ENCODE measurements at regions not wholly inside any gene's neighbourhood (a gene's known extent, or its start where the extent isn't known, plus 50 kb on each side); places are given as distances from the start of the nearest gene placed in this dataset.

- TF ChIP-seq ZNF24 (IDR thresholded peaks at IDR 0.05) (no peak), ZNF431 (CRISPR knock-in tag; IDR thresholded peaks at IDR 0.05; ENCODE audit: borderline replicate concordance, low read depth) (peak; percentile 83; the same call in 1 of the 2 replicates), TEAD3 (CRISPR knock-in tag; optimal IDR thresholded peaks at IDR 0.05; ENCODE audit: borderline replicate concordance) (peak; percentile 70), ZFP36L1 (CRISPR knock-in tag; IDR thresholded peaks at IDR 0.05) (peak; percentile 61; the same call in 1 of the 2 replicates), ZNF629 (CRISPR knock-in tag; conservative IDR thresholded peaks at IDR 0.05) (peak; percentile 60; the same call in 1 of the 2 replicates), ZNF577 (CRISPR knock-in tag; IDR thresholded peaks at IDR 0.05; ENCODE audit: borderline replicate concordance, low read depth) (no peak), GTF3A (CRISPR knock-in tag; conservative IDR thresholded peaks at IDR 0.05) (no peak), GATA4 (IDR thresholded peaks at IDR 0.05; ENCODE audit: borderline replicate concordance, low read depth) (no peak), REPIN1 (CRISPR knock-in tag; IDR thresholded peaks at IDR 0.05; ENCODE audit: borderline replicate concordance, low read depth) (peak; percentile 79; the same call in 1 of the 2 replicates), PCBP2 (optimal IDR thresholded peaks at IDR 0.05; ENCODE audit: low read depth, low read length, poor library complexity, severe bottlenecking) (no peak), PPARG (CRISPR knock-in tag; conservative IDR thresholded peaks at IDR 0.05) (peak; percentile 77), NCOR1 (IDR thresholded peaks at IDR 0.05; ENCODE audit: borderline replicate concordance, low read length) (peak; percentile 83; the same call in 1 of the 2 replicates), PRDM4 (CRISPR knock-in tag; IDR thresholded peaks at IDR 0.05; ENCODE audit: borderline replicate concordance) (no peak), REL (CRISPR knock-in tag; conservative IDR thresholded peaks at IDR 0.05) (no peak), ARID3A (IDR thresholded peaks at IDR 0.05; ENCODE audit: low read depth, low read length) (0 out of 2 replicates have a peak, but pooled peaks have one; percentile 24), ZNF235 (CRISPR knock-in tag; IDR thresholded peaks at IDR 0.05; ENCODE audit: borderline replicate concordance) (no peak), SSRP1 (CRISPR knock-in tag; IDR thresholded peaks at IDR 0.05) (no peak), POLR2G (IDR thresholded peaks at IDR 0.05; ENCODE audit: low read depth, low read length) (peak; percentile 88), KDM2A (CRISPR knock-in tag; IDR thresholded peaks at IDR 0.05; ENCODE audit: borderline replicate concordance, low read depth) (peak; percentile 90), KDM6A (CRISPR knock-in tag; IDR thresholded peaks at IDR 0.05; ENCODE audit: low read depth) (peak; percentile 76), ZNF10 (CRISPR knock-in tag; IDR thresholded peaks at IDR 0.05; ENCODE audit: borderline replicate concordance, low read depth) (no peak), ZBTB42 (CRISPR knock-in tag; IDR thresholded peaks at IDR 0.05) (no peak), ZNF263 (CRISPR knock-in tag; IDR thresholded peaks at IDR 0.05) (0 out of 2 replicates have a peak, but pooled peaks have one; percentile 59)
- TF ChIP-seq, protein P1, sequence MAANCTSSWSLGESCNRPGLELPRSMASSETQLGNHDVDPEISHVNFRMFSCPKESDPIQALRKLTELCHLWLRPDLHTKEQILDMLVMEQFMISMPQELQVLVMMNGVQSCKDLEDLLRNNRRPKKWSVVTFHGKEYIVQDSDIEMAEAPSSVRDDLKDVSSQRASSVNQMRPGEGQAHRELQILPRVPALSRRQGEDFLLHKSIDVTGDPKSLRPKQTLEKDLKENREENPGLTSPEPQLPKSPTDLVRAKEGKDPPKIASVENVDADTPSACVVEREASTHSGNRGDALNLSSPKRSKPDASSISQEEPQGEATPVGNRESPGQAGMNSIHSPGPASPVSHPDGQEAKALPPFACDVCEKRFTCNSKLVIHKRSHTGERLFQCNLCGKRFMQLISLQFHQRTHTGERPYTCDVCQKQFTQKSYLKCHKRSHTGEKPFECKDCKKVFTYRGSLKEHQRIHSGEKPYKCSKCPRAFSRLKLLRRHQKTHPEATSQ (CRISPR knock-in tag; IDR thresholded peaks at IDR 0.05; ENCODE audit: borderline replicate concordance): peak; percentile 68; the same call in 1 of the 2 replicates
- TF ChIP-seq, protein P2, sequence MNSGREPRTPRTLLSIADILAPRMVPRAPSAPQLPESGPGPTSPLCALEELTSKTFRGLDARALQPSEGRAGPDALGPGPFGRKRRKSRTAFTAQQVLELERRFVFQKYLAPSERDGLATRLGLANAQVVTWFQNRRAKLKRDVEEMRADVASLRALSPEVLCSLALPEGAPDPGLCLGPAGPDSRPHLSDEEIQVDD (CRISPR knock-in tag; IDR thresholded peaks at IDR 0.05; ENCODE audit: borderline replicate concordance): peak; percentile 87; the same call in 1 of the 2 replicates
Observed at GRCh38 chr22:48702573-48703264, 1125.0 kb downstream of the BRD1 start (continued).

Measured in HepG2 (cell line).